Spleen (tissue), 11 donors: ENCODE measurements at regions not wholly inside any gene's neighbourhood (a gene's known extent, or its start where the extent isn't known, plus 50 kb on each side); places are given as distances from the start of the nearest gene placed in this dataset.

Experiments
- DNase-seq: peaks from one replicate; pipeline ENCODE4 v3.0.0-alpha.2; 2020
- H3K27ac ChIP-seq, 8 donors: fragments of 200-600 bp; sonication (generic) in 7 of 8; 1 replicate in 4 of 8; 2 replicates in 4 of 8; pipeline versions ENCODE4 v1.5.0 to v1.8.0; 2016 to 2021; ENCODE audit warnings: inconsistent platforms in 4 of 8, mild to moderate bottlenecking in 4 of 8, moderate library complexity in 1 of 8
- H3K27me3 ChIP-seq, 7 donors: fragments of 200-600 bp; sonication (generic) in 6 of 7; replicated peaks in 1 of 7; 1 replicate in 4 of 7; 2 replicates in 3 of 7; pipeline versions ENCODE4 v1.5.0 to v1.8.0; 2016 to 2021; ENCODE audit warnings: inconsistent platforms in 3 of 7, mild to moderate bottlenecking in 1 of 7
- H3K36me3 ChIP-seq, 6 donors: fragments of 200-600 bp; sonication (generic) in 5 of 6; 1 replicate in 4 of 6; 2 replicates in 2 of 6; pipeline versions ENCODE4 v1.5.0 to v1.8.0; 2016 to 2021; ENCODE audit warnings: inconsistent platforms in 2 of 6
- H3K4me1 ChIP-seq, 6 donors: fragments of 200-600 bp; sonication (generic) in 5 of 6; 1 replicate in 3 of 6; 2 replicates in 3 of 6; pipeline versions ENCODE4 v1.5.0 to v1.8.0; 2016 to 2021; ENCODE audit warnings: inconsistent platforms in 3 of 6
- H3K4me3 ChIP-seq, 8 donors: fragments of 200-600 bp; sonication (generic) in 7 of 8; 1 replicate in 4 of 8; 2 replicates in 4 of 8; pipeline versions ENCODE4 v1.5.0 to v1.8.0; 2016 to 2021; ENCODE audit warnings: inconsistent platforms in 4 of 8, mild to moderate bottlenecking in 4 of 8, moderate library complexity in 2 of 8
- H3K9me3 ChIP-seq, 8 donors: fragments of 200-600 bp; sonication (generic) in 7 of 8; 1 replicate in 4 of 8; 2 replicates in 4 of 8; pipeline versions ENCODE4 v1.5.0 to v1.8.0; 2016 to 2021; ENCODE audit warnings: inconsistent platforms in 4 of 8
- POLR2A ChIP-seq, 3 donors: fragments of 450-650 bp; IDR thresholded peaks; one replicate each; pipeline ENCODE4 v1.5.1; 2017; ENCODE audit warnings: antibody characterized with exemption in 3 of 3, mild to moderate bottlenecking in 1 of 3
- POLR2AphosphoS5 ChIP-seq, 3 donors: sonication (generic); formaldehyde crosslinking; IDR thresholded peaks; one replicate each; pipeline ENCODE4 v1.5.1; 2017; ENCODE audit warnings: antibody characterized with exemption in 3 of 3
- WGBS, 5 donors: extraction: QIAGEN DNeasy Blood & Tissue Kit in 3 of 5; methylation state at CpG; one replicate each; pipeline versions ENCODE4 v1.1.5 to v1.1.7; 2013 to 2018; 5-methylcytosine and 5-hydroxymethylcytosine counted together
- intact Hi-C: fragments of 100-400 bp; cut with DNase I; formaldehyde crosslinking; loops from one replicate; pipeline ENCODE4 v1.15.0; 2023; ENCODE audit warnings: low total_unique reads
- TF ChIP-seq, protein P1 (sequence below), 11 experiments: fragments of 200-600 bp in 7 of 11; fragments of 450-650 bp in 4 of 11; sonication (generic) in 4 of 11; IDR thresholded peaks in 8 of 11; conservative IDR thresholded peaks in 3 of 11; 1 replicate in 7 of 11; 2 replicates in 4 of 11; pipeline versions ENCODE4 v1.4.0 to v1.8.0; 2016 to 2021; ENCODE audit warnings: antibody characterized with exemption in 11 of 11, inconsistent platforms in 4 of 11, mild to moderate bottlenecking in 1 of 11
- donor health status: healthy with polysubstance abuse.
- donor health status: DM: no; HTN: no; CAD: no; lungs with moderate emphysema.
- donor health status: DM: no; HTN: no; CAD: no.
- donor health status: Bipolar disorder and iron deficiency.
- donor health status: healthy.
- donor health status: DM: no; HTN: no; CAD: no.
- donor health status: DM: yes; HTN: yes; CAD: no.

- 67 to 86% (median 71%) methylated on average over 1 of the region's 1 CpG for WGBS, 5 donors
- Histone ChIP-seq H3K9me3 (peaks cover 0 to 5% (median 0%) of the 10 kb centered on the region in 8 donors), H3K4me3 (no peak overlapping the region), H3K4me1 (no peaks in the 10 kb centered on the region), H3K27me3 (no peaks in the 10 kb centered on the region), H3K36me3 (no peaks in the 10 kb centered on the region), H3K27ac (no peak overlapping the region)
- intact Hi-C loops = no loop called here
- DNase-seq = no peak
- TF ChIP-seq POLR2AphosphoS5 (IDR thresholded peaks at IDR 0.05) (no peak), POLR2A (IDR thresholded peaks at IDR 0.05) (no peak)
- TF ChIP-seq, protein P1, sequence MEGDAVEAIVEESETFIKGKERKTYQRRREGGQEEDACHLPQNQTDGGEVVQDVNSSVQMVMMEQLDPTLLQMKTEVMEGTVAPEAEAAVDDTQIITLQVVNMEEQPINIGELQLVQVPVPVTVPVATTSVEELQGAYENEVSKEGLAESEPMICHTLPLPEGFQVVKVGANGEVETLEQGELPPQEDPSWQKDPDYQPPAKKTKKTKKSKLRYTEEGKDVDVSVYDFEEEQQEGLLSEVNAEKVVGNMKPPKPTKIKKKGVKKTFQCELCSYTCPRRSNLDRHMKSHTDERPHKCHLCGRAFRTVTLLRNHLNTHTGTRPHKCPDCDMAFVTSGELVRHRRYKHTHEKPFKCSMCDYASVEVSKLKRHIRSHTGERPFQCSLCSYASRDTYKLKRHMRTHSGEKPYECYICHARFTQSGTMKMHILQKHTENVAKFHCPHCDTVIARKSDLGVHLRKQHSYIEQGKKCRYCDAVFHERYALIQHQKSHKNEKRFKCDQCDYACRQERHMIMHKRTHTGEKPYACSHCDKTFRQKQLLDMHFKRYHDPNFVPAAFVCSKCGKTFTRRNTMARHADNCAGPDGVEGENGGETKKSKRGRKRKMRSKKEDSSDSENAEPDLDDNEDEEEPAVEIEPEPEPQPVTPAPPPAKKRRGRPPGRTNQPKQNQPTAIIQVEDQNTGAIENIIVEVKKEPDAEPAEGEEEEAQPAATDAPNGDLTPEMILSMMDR (IDR thresholded peaks at IDR 0.05 in 8 of 11, conservative IDR thresholded peaks at IDR 0.05 in 3 of 11) = no peak
Measured at GRCh38 chr7:138308136-138308535, 151.9 kb upstream of the TRIM24 start.

- no peak overlapping the region for H3K27ac ChIP-seq
- 63 to 90% (median 82%) methylated on average over 2 of the region's 2 CpGs for WGBS, 5 donors
- H3K4me3 ChIP-seq = no peak overlapping the region
- H3K9me3 ChIP-seq = no peaks in the 10 kb centered on the region
- intact Hi-C loops = no loop called here
- no peaks in the 10 kb centered on the region for H3K36me3 ChIP-seq
- TF ChIP-seq POLR2AphosphoS5 (IDR thresholded peaks at IDR 0.05) = no peak
- TF ChIP-seq POLR2A (IDR thresholded peaks at IDR 0.05) = no peak
- TF ChIP-seq, protein P1 (IDR thresholded peaks at IDR 0.05 in 8 of 11, conservative IDR thresholded peaks at IDR 0.05 in 3 of 11) = no peak
- no peaks in the 10 kb centered on the region for H3K27me3 ChIP-seq
- DNase-seq = no peak
- peaks cover 0 to 4% (median 0%) of the 10 kb centered on the region in 6 donors for H3K4me1 ChIP-seq
Measured at GRCh38 chr7:138309186-138309585, 150.9 kb upstream of the TRIM24 start.

DNA sequence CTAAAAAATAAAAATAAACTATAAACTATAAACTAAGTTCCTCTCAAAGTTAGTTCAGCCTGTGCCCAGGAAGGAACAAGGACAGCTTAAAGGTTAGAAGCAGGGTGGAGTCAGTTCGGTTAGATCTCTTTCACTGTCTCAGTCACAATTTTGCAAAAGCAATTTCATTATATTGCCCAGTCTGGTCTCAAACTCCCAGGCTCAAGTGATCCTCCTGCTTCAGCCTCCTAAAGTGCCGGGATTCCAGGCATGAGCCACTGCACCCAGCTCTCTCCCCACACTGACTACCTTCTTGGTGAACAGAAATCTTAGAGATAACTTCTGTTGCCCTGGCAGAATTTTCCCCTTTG is 146.3 kb upstream of the TRIM24 start:
- Histone ChIP-seq H3K4me1 (peaks cover 0 to 4% (median 0%) of the 10 kb centered on the region in 6 donors), H3K36me3 (no peaks in the 10 kb centered on the region), H3K4me3 (no peak overlapping the region), H3K9me3 (peaks cover 0 to 11% (median 0%) of the 10 kb centered on the region in 8 donors), H3K27ac (peak overlapping the region in 2 of 8 donors; percentile 20 to 24), H3K27me3 (no peaks in the 10 kb centered on the region)
- DNase-seq = no peak
- 67 to 80% (median 77%) methylated on average over 2 of the region's 2 CpGs for WGBS, 5 donors
- intact Hi-C loops = no loop called here
- TF ChIP-seq POLR2A (IDR thresholded peaks at IDR 0.05) (no peak), POLR2AphosphoS5 (IDR thresholded peaks at IDR 0.05) (no peak)
- TF ChIP-seq, protein P1 (IDR thresholded peaks at IDR 0.05 in 8 of 11, conservative IDR thresholded peaks at IDR 0.05 in 3 of 11) = no peak

DNA sequence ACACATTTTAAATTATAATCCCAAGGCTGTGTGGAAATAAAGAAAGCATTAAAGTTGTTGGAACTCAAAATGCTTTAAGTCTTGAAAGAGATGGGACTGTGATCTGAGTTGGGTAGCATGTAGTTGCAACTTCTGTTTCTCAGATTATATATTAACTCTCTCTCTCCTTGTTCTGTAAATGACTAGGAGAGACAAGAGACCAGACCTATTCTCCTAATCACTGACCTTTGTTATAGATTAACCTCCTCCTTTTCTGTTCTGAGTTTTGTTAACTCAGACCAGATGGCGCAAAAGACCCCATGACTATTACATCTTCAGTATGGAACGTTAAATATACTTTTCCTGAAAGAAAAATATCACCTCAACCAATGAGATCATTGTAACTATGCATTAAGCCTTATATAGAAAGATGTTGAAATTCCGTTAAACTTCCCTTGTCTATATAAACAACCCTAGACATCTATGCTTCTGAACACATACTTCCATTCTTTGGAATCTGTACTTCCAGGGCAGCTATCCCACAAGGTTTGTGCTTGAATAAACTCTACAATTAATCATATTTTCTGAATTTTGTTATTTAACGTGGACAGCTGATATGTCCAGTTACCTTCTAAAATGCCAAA is 143.5 kb upstream of the TRIM24 start:
- no peaks in the 10 kb centered on the region for H3K27me3 ChIP-seq

More for the DNA sequence above, 143.5 kb upstream of the TRIM24 start:
- peaks cover 0 to 11% (median 0%) of the 10 kb centered on the region in 8 donors for H3K9me3 ChIP-seq
- intact Hi-C loops = no loop called here
- H3K4me1 ChIP-seq = peaks cover 0 to 4% (median 0%) of the 10 kb centered on the region in 6 donors
- DNase-seq = no peak
- TF ChIP-seq, protein P1 (IDR thresholded peaks at IDR 0.05 in 8 of 11, conservative IDR thresholded peaks at IDR 0.05 in 3 of 11) = no peak
- TF ChIP-seq POLR2AphosphoS5 (IDR thresholded peaks at IDR 0.05) (no peak), POLR2A (IDR thresholded peaks at IDR 0.05) (no peak)
- no peak overlapping the region for H3K4me3 ChIP-seq
- H3K27ac ChIP-seq = no peak overlapping the region
- no peaks in the 10 kb centered on the region for H3K36me3 ChIP-seq
- 86 to 96% (median 88%) methylated on average over 4 of the region's 4 CpGs for WGBS, 5 donors
